K562 (cell line): ENCODE measurements at regions not wholly inside any gene's neighbourhood (a gene's known extent, or its start where the extent isn't known, plus 50 kb on each side); places are given as distances from the start of the nearest gene placed in this dataset.

Source experiments
- ATAC-seq: fragments of 200-7000 bp; cut with Tn5 transposase; 3 replicates; pipeline ENCODE4 v1.9.1; 2020; ENCODE audit warnings: moderate library complexity
- BruUV-seq: library from RNA; stranded (reverse); fragments of 400-500 nt; replicated peaks from 2 replicates; lab custom pipeline; 2021; lab: Mats Ljungman, UMichigan
- CTCF ChIA-PET: fragments of 300-600 bp; formaldehyde crosslinking; extraction: SDS; loops from one replicate; lab custom pipeline; 2021; ENCODE audit warnings: low intra/inter-chr PET ratio; lab: Yijun Ruan, JAX
- POLR2A ChIA-PET: fragments of 300-600, 350-650 bp; sonication (Branson Sonifier 250); formaldehyde crosslinking; extraction: SDS; loops from one replicate; lab custom pipeline; 2021; ENCODE audit warnings: antibody characterized with exemption, inconsistent platforms; lab: Yijun Ruan, JAX
- DNase-seq, 4 experiments: peaks; one replicate each; pipeline versions ENCODE4 v3.0.0 to v3.0.0-alpha.2; 2011 to 2018; ENCODE audit warnings: low spot score in 3 of 4, mixed read lengths in 3 of 4; ENCODE audit errors: extremely low read depth in 1 of 4
- FAIRE-seq: peaks from 2 replicates; lab custom pipeline; 2011; peaks lifted over from hg19 to GRCh38; lab: Jason Lieb, UNC
- H2AFZ ChIP-seq: 2 replicates; pipeline ENCODE4 v1.6.0; 2011; ENCODE audit warnings: low read depth, low read length, control low read depth, inconsistent platforms
- H3K27ac ChIP-seq: fragments of 200-600 bp; 3 replicates; pipeline ENCODE4 v1.8.0; 2011; ENCODE audit warnings: low read depth, mild to moderate bottlenecking, control low read depth, inconsistent platforms, low read length, moderate library complexity, mixed read lengths; ENCODE audit errors: extremely low read depth
- H3K27me3 ChIP-seq, 2 experiments: fragments of 300-600 bp in 1 of 2; 2 replicates in 1 of 2; 3 replicates in 1 of 2; pipeline versions ENCODE4 v1.6.0 to v1.8.0; 2011; ENCODE audit warnings: inconsistent platforms in 2 of 2, low read length in 2 of 2, mild to moderate bottlenecking in 1 of 2, mixed read lengths in 1 of 2, moderate library complexity in 1 of 2; ENCODE audit not compliant: control insufficient read depth in 2 of 2, insufficient read depth in 2 of 2
- H3K36me3 ChIP-seq: fragments of 300-600 bp; 3 replicates; pipeline ENCODE4 v1.8.0; 2011; ENCODE audit warnings: mild to moderate bottlenecking, low read length, inconsistent platforms; ENCODE audit not compliant: control insufficient read depth, insufficient read depth
- H3K4me1 ChIP-seq, 2 experiments: fragments of 200-600 bp in 1 of 2; replicated peaks in 1 of 2; 2 replicates in 1 of 2; 3 replicates in 1 of 2; pipeline versions ENCODE4 v1.5.1 to v1.8.0; 2011; ENCODE audit warnings: inconsistent platforms in 2 of 2, low read length in 2 of 2, mild to moderate bottlenecking in 1 of 2, mixed read lengths in 1 of 2, moderate library complexity in 1 of 2; ENCODE audit not compliant: control insufficient read depth in 2 of 2, insufficient read depth in 2 of 2
- H3K4me2 ChIP-seq: 2 replicates; pipeline ENCODE4 v1.6.1; 2011; ENCODE audit warnings: low read length, control low read depth, inconsistent platforms, mixed read lengths; ENCODE audit not compliant: insufficient read depth
- H3K4me3 ChIP-seq: fragments of 200-600 bp; sonication (generic), shearing (Covaris generic); 2 replicates; pipeline ENCODE4 v1.5.1; 2016; ENCODE audit warnings: control low read depth, inconsistent platforms
- H3K79me2 ChIP-seq: fragments of 200-600 bp; 3 replicates; pipeline ENCODE4 v1.8.0; 2011; ENCODE audit warnings: low read length, inconsistent platforms; ENCODE audit not compliant: control insufficient read depth, insufficient read depth
- H3K9ac ChIP-seq, 2 experiments: 2 replicates each; pipeline versions ENCODE4 v1.6.0 to v1.6.1; 2011; ENCODE audit warnings: low read depth in 2 of 2, low read length in 2 of 2, control low read depth in 1 of 2, inconsistent platforms in 1 of 2, mild to moderate bottlenecking in 1 of 2, mixed read lengths in 1 of 2; ENCODE audit not compliant: insufficient read depth in 1 of 2
- H3K9me1 ChIP-seq: one replicate; pipeline ENCODE4 v1.6.0; 2011; ENCODE audit warnings: inconsistent platforms, mild to moderate bottlenecking, low read length, moderate library complexity; ENCODE audit not compliant: control insufficient read depth, insufficient read depth
- H3K9me3 ChIP-seq: replicated peaks from 2 replicates; pipeline ENCODE4 v1.5.1; 2011; ENCODE audit warnings: low read depth, low read length, inconsistent platforms; ENCODE audit not compliant: control insufficient read depth, insufficient read depth
- H4K20me1 ChIP-seq: replicated peaks from 2 replicates; pipeline ENCODE4 v1.6.1; 2011; ENCODE audit warnings: low read length, inconsistent platforms, mixed read lengths; ENCODE audit not compliant: control insufficient read depth, insufficient read depth
- ETV6 ChIP-seq, 3 experiments: fragments of 150-350 bp in 1 of 3; sonication (generic) in 1 of 3; formaldehyde crosslinking in 1 of 3; IDR thresholded peaks; 2 replicates each; pipeline versions ENCODE4 v1.6.1 to v1.8.0; 2014 to 2022; ENCODE audit warnings: borderline replicate concordance in 2 of 3, low read depth in 2 of 3, antibody characterized with exemption in 1 of 3, low read length in 1 of 3, mild to moderate bottlenecking in 1 of 3, missing genetic modification reagents in 1 of 3
- FOXP1 ChIP-seq: sonication (generic); formaldehyde crosslinking; IDR thresholded peaks from 2 replicates; pipeline ENCODE4 v1.8.0; 2022; ENCODE audit warnings: mild to moderate bottlenecking, missing genetic modification reagents
- IRF2 ChIP-seq: sonication (generic); formaldehyde crosslinking; IDR thresholded peaks from 2 replicates; pipeline ENCODE4 v1.8.1; 2022; ENCODE audit warnings: mild to moderate bottlenecking, missing genetic modification reagents
- RBM39 ChIP-seq: fragments of 200-400 bp; formaldehyde crosslinking; optimal IDR thresholded peaks from 2 replicates; pipeline ENCODE3; 2018; ENCODE audit warnings: low read depth, low read length
- whole genome bisulfite sequencing: fragments of 100-300 bp; shearing (Covaris generic); methylation state at CpG from one replicate; pipeline ENCODE4 v1.1.6; 2016; ENCODE audit warnings: low coverage, mixed read lengths; ENCODE audit not compliant: insufficient coverage; ENCODE audit errors: missing lambda C conversion rate; 5-methylcytosine and 5-hydroxymethylcytosine counted together
- in situ Hi-C: fragments of 300-500 bp; cut with MboI; formaldehyde crosslinking; loops from 4 replicates; pipeline ENCODE4 v1.15.0; 2018; ENCODE audit warnings: inconsistent platforms, mixed read lengths
- intact Hi-C: fragments of 100-400 bp; cut with micrococcal nuclease; formaldehyde crosslinking; loops from 2 replicates; pipeline ENCODE4 v1.14.2; 2022
- TF ChIP-seq, protein P1 (sequence below): fragments of 450-650 bp; IDR thresholded peaks from 2 replicates; pipeline ENCODE4 v1.6.1; 2016; ENCODE audit warnings: mild to moderate bottlenecking
- TF ChIP-seq, protein P2 (sequence below), 3 experiments: IDR thresholded peaks in 2 of 3; conservative IDR thresholded peaks in 1 of 3; 2 replicates each; pipeline ENCODE4 v1.5.1; 2011 to 2012; ENCODE audit warnings: low read length in 3 of 3, mild to moderate bottlenecking in 3 of 3, control low read depth in 2 of 3, improper control_type of control experiment in 1 of 3, inconsistent platforms in 1 of 3, low read depth in 1 of 3, mixed read lengths in 1 of 3, moderate library complexity in 1 of 3; ENCODE audit not compliant: insufficient read depth in 2 of 3
- TF ChIP-seq, protein P3 (sequence below), 2 experiments: IDR thresholded peaks; 2 replicates each; pipeline ENCODE4 v1.6.1; 2011; ENCODE audit warnings: borderline replicate concordance in 1 of 2, control low read depth in 1 of 2, low read depth in 1 of 2, low read length in 1 of 2, mild to moderate bottlenecking in 1 of 2, mixed read lengths in 1 of 2, moderate library complexity in 1 of 2; ENCODE audit not compliant: insufficient read depth in 1 of 2, insufficient read length in 1 of 2, poor library complexity in 1 of 2, severe bottlenecking in 1 of 2; ENCODE audit errors: extremely low read depth in 1 of 2

DNA sequence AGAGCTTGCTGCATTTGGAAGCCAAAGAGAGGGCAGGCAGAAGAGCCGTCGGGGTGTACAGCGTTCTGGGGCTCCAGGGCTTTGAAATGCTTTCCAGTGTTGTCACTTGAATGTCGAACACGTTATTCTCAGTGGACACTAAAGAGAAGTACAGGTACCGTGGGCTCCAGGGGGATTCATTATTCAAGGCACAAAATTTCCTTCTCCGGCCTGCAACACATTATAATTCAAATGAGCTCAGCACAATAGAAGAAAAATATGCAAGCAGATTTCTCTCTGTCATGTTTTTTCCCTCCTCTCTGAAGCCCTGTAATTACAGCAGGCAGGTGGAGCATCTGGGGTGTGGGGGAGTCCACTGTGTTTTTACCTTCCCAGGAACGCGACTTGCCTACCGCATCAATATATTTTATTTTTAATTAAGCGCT, 293.1 kb downstream of the ZSWIM6 start:
- Histone ChIP-seq H2AFZ (no peak overlapping the region), H3K4me2 (no peak overlapping the region), H3K27me3 (peaks cover 9 to 34% of the 10 kb centered on the region in 2 experiments; a peak in 4 of 5 replicates), H3K9ac (no peak overlapping the region), H3K79me2 (no peaks in the 10 kb centered on the region), H3K4me1 (peaks cover 0 to 12% of the 10 kb centered on the region in 2 experiments; a peak in 2 of 5 replicates), H3K27ac (no peak overlapping the region), H3K36me3 (no peaks in the 10 kb centered on the region), H3K4me3 (no peak overlapping the region), H3K9me3 (no peaks in the 10 kb centered on the region), H3K9me1 (no peaks in the 10 kb centered on the region), H4K20me1 (no peaks in the 10 kb centered on the region)
- TF ChIP-seq, protein P1, sequence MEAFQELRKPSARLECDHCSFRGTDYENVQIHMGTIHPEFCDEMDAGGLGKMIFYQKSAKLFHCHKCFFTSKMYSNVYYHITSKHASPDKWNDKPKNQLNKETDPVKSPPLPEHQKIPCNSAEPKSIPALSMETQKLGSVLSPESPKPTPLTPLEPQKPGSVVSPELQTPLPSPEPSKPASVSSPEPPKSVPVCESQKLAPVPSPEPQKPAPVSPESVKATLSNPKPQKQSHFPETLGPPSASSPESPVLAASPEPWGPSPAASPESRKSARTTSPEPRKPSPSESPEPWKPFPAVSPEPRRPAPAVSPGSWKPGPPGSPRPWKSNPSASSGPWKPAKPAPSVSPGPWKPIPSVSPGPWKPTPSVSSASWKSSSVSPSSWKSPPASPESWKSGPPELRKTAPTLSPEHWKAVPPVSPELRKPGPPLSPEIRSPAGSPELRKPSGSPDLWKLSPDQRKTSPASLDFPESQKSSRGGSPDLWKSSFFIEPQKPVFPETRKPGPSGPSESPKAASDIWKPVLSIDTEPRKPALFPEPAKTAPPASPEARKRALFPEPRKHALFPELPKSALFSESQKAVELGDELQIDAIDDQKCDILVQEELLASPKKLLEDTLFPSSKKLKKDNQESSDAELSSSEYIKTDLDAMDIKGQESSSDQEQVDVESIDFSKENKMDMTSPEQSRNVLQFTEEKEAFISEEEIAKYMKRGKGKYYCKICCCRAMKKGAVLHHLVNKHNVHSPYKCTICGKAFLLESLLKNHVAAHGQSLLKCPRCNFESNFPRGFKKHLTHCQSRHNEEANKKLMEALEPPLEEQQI: no peak
- TF ChIP-seq ETV6 (IDR thresholded peaks at IDR 0.05; ENCODE audit: borderline replicate concordance in 1 of 2, low read depth in 2 of 2, low read length in 1 of 2): no peak
- no peak for TF ChIP-seq ETV6 (CRISPR knock-in tag; IDR thresholded peaks at IDR 0.05; ENCODE audit: borderline replicate concordance)
- no peak for TF ChIP-seq RBM39
- no peak for TF ChIP-seq FOXP1
- TF ChIP-seq, protein P2, sequence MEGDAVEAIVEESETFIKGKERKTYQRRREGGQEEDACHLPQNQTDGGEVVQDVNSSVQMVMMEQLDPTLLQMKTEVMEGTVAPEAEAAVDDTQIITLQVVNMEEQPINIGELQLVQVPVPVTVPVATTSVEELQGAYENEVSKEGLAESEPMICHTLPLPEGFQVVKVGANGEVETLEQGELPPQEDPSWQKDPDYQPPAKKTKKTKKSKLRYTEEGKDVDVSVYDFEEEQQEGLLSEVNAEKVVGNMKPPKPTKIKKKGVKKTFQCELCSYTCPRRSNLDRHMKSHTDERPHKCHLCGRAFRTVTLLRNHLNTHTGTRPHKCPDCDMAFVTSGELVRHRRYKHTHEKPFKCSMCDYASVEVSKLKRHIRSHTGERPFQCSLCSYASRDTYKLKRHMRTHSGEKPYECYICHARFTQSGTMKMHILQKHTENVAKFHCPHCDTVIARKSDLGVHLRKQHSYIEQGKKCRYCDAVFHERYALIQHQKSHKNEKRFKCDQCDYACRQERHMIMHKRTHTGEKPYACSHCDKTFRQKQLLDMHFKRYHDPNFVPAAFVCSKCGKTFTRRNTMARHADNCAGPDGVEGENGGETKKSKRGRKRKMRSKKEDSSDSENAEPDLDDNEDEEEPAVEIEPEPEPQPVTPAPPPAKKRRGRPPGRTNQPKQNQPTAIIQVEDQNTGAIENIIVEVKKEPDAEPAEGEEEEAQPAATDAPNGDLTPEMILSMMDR (IDR thresholded peaks at IDR 0.05 in 2 of 3, conservative IDR thresholded peaks at IDR 0.05 in 1 of 3; ENCODE audit: insufficient read depth in 2 of 3, low read depth in 1 of 3, low read length in 3 of 3): no peak
- TF ChIP-seq IRF2 (CRISPR knock-in tag): no peak
- TF ChIP-seq, protein P3, sequence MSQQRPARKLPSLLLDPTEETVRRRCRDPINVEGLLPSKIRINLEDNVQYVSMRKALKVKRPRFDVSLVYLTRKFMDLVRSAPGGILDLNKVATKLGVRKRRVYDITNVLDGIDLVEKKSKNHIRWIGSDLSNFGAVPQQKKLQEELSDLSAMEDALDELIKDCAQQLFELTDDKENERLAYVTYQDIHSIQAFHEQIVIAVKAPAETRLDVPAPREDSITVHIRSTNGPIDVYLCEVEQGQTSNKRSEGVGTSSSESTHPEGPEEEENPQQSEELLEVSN (IDR thresholded peaks at IDR 0.05; ENCODE audit: borderline replicate concordance in 1 of 2, extremely low read depth in 1 of 2, insufficient read depth in 1 of 2, insufficient read length in 1 of 2, low read depth in 1 of 2, low read length in 1 of 2, poor library complexity in 1 of 2, severe bottlenecking in 1 of 2): no peak
- ATAC-seq: no peak
- FAIRE-seq: no peak
- 8% methylated on average over 11 of the region's 11 CpGs for WGBS
- no TSS peak for BruUV-seq
- no peak for DNase-seq
- in situ Hi-C loops (loop anchor here (25.0 kb wide), 1 partner anchor 563 kb away; no protein-coding TSS in a partner anchor), intact Hi-C loops (no loop called here)
- ChIA-PET CTCF (no interaction called here), POLR2A (interaction anchor here (1.1 kb wide), 1 partner anchor 11 kb away, joined by 4 read pairs; no protein-coding TSS in a partner anchor)
